SU-DHL-6 (cell line): ENCODE measurements at regions not wholly inside any gene's neighbourhood (a gene's known extent, or its start where the extent isn't known, plus 50 kb on each side); places are given as distances from the start of the nearest gene placed in this dataset.

Source experiments
- EZH2phosphoT487 ChIP-seq: fragments of 200-600 bp; sonication (generic), shearing (Covaris generic); conservative IDR thresholded peaks from 2 replicates; pipeline ENCODE4 v1.6.1; 2018; ENCODE audit warnings: mild to moderate bottlenecking, antibody characterized with exemption, low read length, moderate library complexity, mixed read lengths
- TF ChIP-seq, protein P1 (sequence below): fragments of 200-600 bp; sonication (generic); IDR thresholded peaks from one replicate; pipeline ENCODE4 v1.5.1; 2017; ENCODE audit warnings: antibody characterized with exemption, mild to moderate bottlenecking, low read length, moderate library complexity; ENCODE audit not compliant: insufficient read depth, poor library complexity, severe bottlenecking

DNA sequence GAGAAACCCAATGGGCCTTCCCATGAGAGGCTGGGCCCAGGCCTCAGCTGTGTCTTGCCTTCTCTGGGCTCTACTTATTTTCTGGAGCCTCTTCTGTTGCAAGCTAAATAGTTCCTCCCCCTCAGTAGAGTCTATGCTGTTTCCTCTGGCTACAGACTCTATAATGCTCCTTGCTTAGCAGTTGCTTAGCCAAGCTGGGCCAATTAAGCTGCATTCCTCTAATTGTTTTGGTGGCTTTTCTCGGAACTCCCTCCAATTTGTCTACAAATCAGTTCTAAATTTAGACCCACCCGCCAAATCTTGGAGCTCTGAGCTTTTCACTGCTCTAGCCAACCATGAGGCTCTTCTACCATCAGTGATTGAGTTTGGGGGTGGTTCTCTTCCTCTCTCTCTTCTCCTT, 302.7 kb upstream of the ASIC2 start:
- TF ChIP-seq, protein P1, sequence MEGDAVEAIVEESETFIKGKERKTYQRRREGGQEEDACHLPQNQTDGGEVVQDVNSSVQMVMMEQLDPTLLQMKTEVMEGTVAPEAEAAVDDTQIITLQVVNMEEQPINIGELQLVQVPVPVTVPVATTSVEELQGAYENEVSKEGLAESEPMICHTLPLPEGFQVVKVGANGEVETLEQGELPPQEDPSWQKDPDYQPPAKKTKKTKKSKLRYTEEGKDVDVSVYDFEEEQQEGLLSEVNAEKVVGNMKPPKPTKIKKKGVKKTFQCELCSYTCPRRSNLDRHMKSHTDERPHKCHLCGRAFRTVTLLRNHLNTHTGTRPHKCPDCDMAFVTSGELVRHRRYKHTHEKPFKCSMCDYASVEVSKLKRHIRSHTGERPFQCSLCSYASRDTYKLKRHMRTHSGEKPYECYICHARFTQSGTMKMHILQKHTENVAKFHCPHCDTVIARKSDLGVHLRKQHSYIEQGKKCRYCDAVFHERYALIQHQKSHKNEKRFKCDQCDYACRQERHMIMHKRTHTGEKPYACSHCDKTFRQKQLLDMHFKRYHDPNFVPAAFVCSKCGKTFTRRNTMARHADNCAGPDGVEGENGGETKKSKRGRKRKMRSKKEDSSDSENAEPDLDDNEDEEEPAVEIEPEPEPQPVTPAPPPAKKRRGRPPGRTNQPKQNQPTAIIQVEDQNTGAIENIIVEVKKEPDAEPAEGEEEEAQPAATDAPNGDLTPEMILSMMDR = no peak
- no peak for TF ChIP-seq EZH2phosphoT487
